ENCODE measurements at regions not wholly inside any gene's neighbourhood (a gene's known extent, or its start where the extent isn't known, plus 50 kb on each side); places are given as distances from the start of the nearest gene placed in this dataset.

GRCh38 chr2:195602687-195603086 lies 54.3 kb upstream of the SLC39A10 start:
- peaks cover 5 to 11% of the 10 kb centered on the region in 2 experiments for H3K4me1 ChIP-seq (ENCODE audit: control insufficient read depth in 1 of 2, insufficient read depth in 2 of 2, low read length in 2 of 2)
- H2BK5ac ChIP-seq (ENCODE audit: low read depth, low read length, poor library complexity): peak overlapping the region; percentile 73
- H4K12ac ChIP-seq (ENCODE audit: low read depth, low read length): no peak overlapping the region
- H4K91ac ChIP-seq (ENCODE audit: low read depth, low read length): peak overlapping the region; percentile 54
- no peak overlapping the region for H2AK5ac ChIP-seq (ENCODE audit: low read length)
- H2BK120ac ChIP-seq (ENCODE audit: insufficient read depth, low read length, poor library complexity): peak overlapping the region; percentile 76
- H3K4me2 ChIP-seq (ENCODE audit: low read length): no peak overlapping the region
- no peak overlapping the region for H3K23ac ChIP-seq (ENCODE audit: low read length)
- no peaks in the 10 kb centered on the region for H3K36me3 ChIP-seq (ENCODE audit: control insufficient read depth in 1 of 2, insufficient read depth in 2 of 2, low read length in 2 of 2)
- no peak overlapping the region for H3K18ac ChIP-seq (ENCODE audit: low read length)
- peak overlapping the region; percentile 51 for H4K8ac ChIP-seq (ENCODE audit: low read depth, low read length)
- peaks cover 8% of the 10 kb centered on the region for H3K79me1 ChIP-seq (ENCODE audit: low read length)
- H3K4ac ChIP-seq (ENCODE audit: low read depth, low read length): peak overlapping the region; percentile 44
- H3K9ac ChIP-seq (ENCODE audit: low read length): no peak overlapping the region
- H3K14ac ChIP-seq (ENCODE audit: low read length): peak overlapping the region; percentile 58
- peaks cover 2% of the 10 kb centered on the region for H3K79me2 ChIP-seq (ENCODE audit: control insufficient read depth, insufficient read depth, low read length, poor library complexity)
- no peak overlapping the region for H3K4me3 ChIP-seq (ENCODE audit: low read depth, low read length)
- WGBS (ENCODE audit: extremely low coverage, insufficient coverage, insufficient read length): no CpG with 5 or more reads among the region's 7 CpGs
- H2BK12ac ChIP-seq (ENCODE audit: low read length): peak overlapping the region; percentile 69
- no peak for DNase-seq
- H3K27ac ChIP-seq (ENCODE audit: low read depth, low read length): no peak overlapping the region
- no peaks in the 10 kb centered on the region for H3K9me3 ChIP-seq (ENCODE audit: insufficient read depth, low read depth, low read length)
- no peaks in the 10 kb centered on the region for H3K27me3 ChIP-seq (ENCODE audit: insufficient read depth, low read length)
- H2AFZ ChIP-seq (ENCODE audit: insufficient read depth, low read length, poor library complexity): no peak overlapping the region

- peak overlapping the region; percentile 80 for H3K18ac ChIP-seq (ENCODE audit: low read length)
- WGBS (ENCODE audit: extremely low coverage, insufficient coverage, insufficient read length): no CpG with 5 or more reads among the region's 6 CpGs
- no peak overlapping the region for H3K9ac ChIP-seq (ENCODE audit: low read length)
- DNase-seq: peak in 1 of 2 donors; percentile 32
- no peaks in the 10 kb centered on the region for H3K36me3 ChIP-seq (ENCODE audit: control insufficient read depth in 1 of 2, insufficient read depth in 2 of 2, low read length in 2 of 2)
- H4K8ac ChIP-seq (ENCODE audit: low read depth, low read length): peak overlapping the region; percentile 82
- peak overlapping the region; percentile 52 for H2AFZ ChIP-seq (ENCODE audit: insufficient read depth, low read length, poor library complexity)
- peak overlapping the region; percentile 97 for H2BK12ac ChIP-seq (ENCODE audit: low read length)
- H4K12ac ChIP-seq (ENCODE audit: low read depth, low read length): peak overlapping the region; percentile 69
- no peak overlapping the region for H3K4me3 ChIP-seq (ENCODE audit: low read depth, low read length)
- H3K27ac ChIP-seq (ENCODE audit: low read depth, low read length): peak overlapping the region; percentile 95
- H3K23ac ChIP-seq (ENCODE audit: low read length): no peak overlapping the region
- peaks cover 5 to 11% of the 10 kb centered on the region in 2 experiments for H3K4me1 ChIP-seq (ENCODE audit: control insufficient read depth in 1 of 2, insufficient read depth in 2 of 2, low read length in 2 of 2)
- H2BK120ac ChIP-seq (ENCODE audit: insufficient read depth, low read length, poor library complexity): peak overlapping the region; percentile 99
- no peaks in the 10 kb centered on the region for H3K9me3 ChIP-seq (ENCODE audit: insufficient read depth, low read depth, low read length)
- peak overlapping the region; percentile 97 for H4K91ac ChIP-seq (ENCODE audit: low read depth, low read length)
- peak overlapping the region; percentile 91 for H2BK5ac ChIP-seq (ENCODE audit: low read depth, low read length, poor library complexity)
- H3K4ac ChIP-seq (ENCODE audit: low read depth, low read length): no peak overlapping the region
- peak overlapping the region; percentile 90 for H2AK5ac ChIP-seq (ENCODE audit: low read length)
- peaks cover 8% of the 10 kb centered on the region for H3K79me1 ChIP-seq (ENCODE audit: low read length)
- H3K4me2 ChIP-seq (ENCODE audit: low read length): no peak overlapping the region
- peak overlapping the region; percentile 94 for H3K14ac ChIP-seq (ENCODE audit: low read length)
- peaks cover 2% of the 10 kb centered on the region for H3K79me2 ChIP-seq (ENCODE audit: control insufficient read depth, insufficient read depth, low read length, poor library complexity)
- no peaks in the 10 kb centered on the region for H3K27me3 ChIP-seq (ENCODE audit: insufficient read depth, low read length)
Observed at GRCh38 chr2:195601361-195601760, 55.7 kb upstream of the SLC39A10 start.

GRCh38 chr2:195600778-195601177 lies 56.2 kb upstream of the SLC39A10 start:
- H2AFZ ChIP-seq (ENCODE audit: insufficient read depth, low read length, poor library complexity): no peak overlapping the region
- no peak overlapping the region for H2AK5ac ChIP-seq (ENCODE audit: low read length)
- peaks cover 2% of the 10 kb centered on the region for H3K79me2 ChIP-seq (ENCODE audit: control insufficient read depth, insufficient read depth, low read length, poor library complexity)
- peaks cover 8% of the 10 kb centered on the region for H3K79me1 ChIP-seq (ENCODE audit: low read length)
- no peak overlapping the region for H3K4me3 ChIP-seq (ENCODE audit: low read depth, low read length)
- no peaks in the 10 kb centered on the region for H3K36me3 ChIP-seq (ENCODE audit: control insufficient read depth in 1 of 2, insufficient read depth in 2 of 2, low read length in 2 of 2)
- H3K14ac ChIP-seq (ENCODE audit: low read length): no peak overlapping the region
- no peak overlapping the region for H4K91ac ChIP-seq (ENCODE audit: low read depth, low read length)
- no peaks in the 10 kb centered on the region for H3K27me3 ChIP-seq (ENCODE audit: insufficient read depth, low read length)
- peak; percentile 65 to 94 for DNase-seq
- no peak overlapping the region for H3K9ac ChIP-seq (ENCODE audit: low read length)
- no peak overlapping the region for H3K4ac ChIP-seq (ENCODE audit: low read depth, low read length)
- no peak overlapping the region for H3K23ac ChIP-seq (ENCODE audit: low read length)
- peak overlapping the region; percentile 32 for H3K4me2 ChIP-seq (ENCODE audit: low read length)
- no peak overlapping the region for H2BK12ac ChIP-seq (ENCODE audit: low read length)
- no peak overlapping the region for H2BK5ac ChIP-seq (ENCODE audit: low read depth, low read length, poor library complexity)
- peak overlapping the region; percentile 74 for H3K27ac ChIP-seq (ENCODE audit: low read depth, low read length)
- peaks cover 5 to 11% of the 10 kb centered on the region in 2 experiments for H3K4me1 ChIP-seq (ENCODE audit: control insufficient read depth in 1 of 2, insufficient read depth in 2 of 2, low read length in 2 of 2)
- no peaks in the 10 kb centered on the region for H3K9me3 ChIP-seq (ENCODE audit: insufficient read depth, low read depth, low read length)
- H4K12ac ChIP-seq (ENCODE audit: low read depth, low read length): no peak overlapping the region
- no peak overlapping the region for H4K8ac ChIP-seq (ENCODE audit: low read depth, low read length)
- H2BK120ac ChIP-seq (ENCODE audit: insufficient read depth, low read length, poor library complexity): no peak overlapping the region
- no peak overlapping the region for H3K18ac ChIP-seq (ENCODE audit: low read length)

- H3K4me1 ChIP-seq (ENCODE audit: control insufficient read depth in 1 of 2, insufficient read depth in 2 of 2, low read length in 2 of 2): peaks cover 3 to 9% of the 10 kb centered on the region in 2 experiments
- H4K12ac ChIP-seq (ENCODE audit: low read depth, low read length): no peak overlapping the region
- no peak overlapping the region for H4K91ac ChIP-seq (ENCODE audit: low read depth, low read length)
- H2AK5ac ChIP-seq (ENCODE audit: low read length): no peak overlapping the region
- no peak overlapping the region for H3K18ac ChIP-seq (ENCODE audit: low read length)
- no peaks in the 10 kb centered on the region for H3K9me3 ChIP-seq (ENCODE audit: insufficient read depth, low read depth, low read length)
- H3K27ac ChIP-seq (ENCODE audit: low read depth, low read length): no peak overlapping the region
- no peak overlapping the region for H3K23ac ChIP-seq (ENCODE audit: low read length)
- no peak overlapping the region for H3K4ac ChIP-seq (ENCODE audit: low read depth, low read length)
- H3K9ac ChIP-seq (ENCODE audit: low read length): no peak overlapping the region
- no peak overlapping the region for H4K8ac ChIP-seq (ENCODE audit: low read depth, low read length)
- no peaks in the 10 kb centered on the region for H3K36me3 ChIP-seq (ENCODE audit: control insufficient read depth in 1 of 2, insufficient read depth in 2 of 2, low read length in 2 of 2)
- peak in 1 of 2 donors; percentile 54 for DNase-seq
- no peak overlapping the region for H2BK5ac ChIP-seq (ENCODE audit: low read depth, low read length, poor library complexity)
- H3K79me2 ChIP-seq (ENCODE audit: control insufficient read depth, insufficient read depth, low read length, poor library complexity): peaks cover 2% of the 10 kb centered on the region
- no peak overlapping the region for H3K4me3 ChIP-seq (ENCODE audit: low read depth, low read length)
- no CpG with 5 or more reads among the region's 3 CpGs for WGBS (ENCODE audit: extremely low coverage, insufficient coverage, insufficient read length)
- peaks cover 4% of the 10 kb centered on the region for H3K79me1 ChIP-seq (ENCODE audit: low read length)
- H2BK12ac ChIP-seq (ENCODE audit: low read length): no peak overlapping the region
- no peak overlapping the region for H3K4me2 ChIP-seq (ENCODE audit: low read length)
- H2BK120ac ChIP-seq (ENCODE audit: insufficient read depth, low read length, poor library complexity): no peak overlapping the region
- H2AFZ ChIP-seq (ENCODE audit: insufficient read depth, low read length, poor library complexity): no peak overlapping the region
- H3K14ac ChIP-seq (ENCODE audit: low read length): no peak overlapping the region
- H3K27me3 ChIP-seq (ENCODE audit: insufficient read depth, low read length): no peaks in the 10 kb centered on the region
Observed at GRCh38 chr2:195596840-195597239, 60.2 kb upstream of the SLC39A10 start.

Data from trophoblast cell (in vitro differentiated cells and primary cell).